ENCODE measurements at regions not wholly inside any gene's neighbourhood (a gene's known extent, or its start where the extent isn't known, plus 50 kb on each side); places are given as distances from the start of the nearest gene placed in this dataset.

DNA sequence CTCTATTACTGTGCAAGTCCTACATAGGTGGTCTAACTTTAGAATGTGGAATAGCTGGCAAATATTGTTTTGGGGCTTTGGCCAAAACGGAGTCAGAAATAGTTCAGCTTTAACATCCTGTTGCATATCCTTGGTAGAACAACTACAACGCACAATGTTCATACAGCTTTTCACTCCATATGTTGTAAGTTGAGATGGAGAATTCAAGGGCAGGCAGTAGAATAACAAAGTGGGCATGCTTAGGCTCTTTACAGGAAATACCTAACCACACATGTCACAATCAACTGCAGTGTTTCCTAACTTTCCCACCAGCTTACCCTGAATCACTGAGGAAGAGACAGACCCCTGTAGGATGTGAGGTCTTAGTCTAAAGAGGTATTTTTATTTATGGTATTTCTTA is 122.3 kb downstream of the PPP1R3A start:
- TF ChIP-seq, protein P1, sequence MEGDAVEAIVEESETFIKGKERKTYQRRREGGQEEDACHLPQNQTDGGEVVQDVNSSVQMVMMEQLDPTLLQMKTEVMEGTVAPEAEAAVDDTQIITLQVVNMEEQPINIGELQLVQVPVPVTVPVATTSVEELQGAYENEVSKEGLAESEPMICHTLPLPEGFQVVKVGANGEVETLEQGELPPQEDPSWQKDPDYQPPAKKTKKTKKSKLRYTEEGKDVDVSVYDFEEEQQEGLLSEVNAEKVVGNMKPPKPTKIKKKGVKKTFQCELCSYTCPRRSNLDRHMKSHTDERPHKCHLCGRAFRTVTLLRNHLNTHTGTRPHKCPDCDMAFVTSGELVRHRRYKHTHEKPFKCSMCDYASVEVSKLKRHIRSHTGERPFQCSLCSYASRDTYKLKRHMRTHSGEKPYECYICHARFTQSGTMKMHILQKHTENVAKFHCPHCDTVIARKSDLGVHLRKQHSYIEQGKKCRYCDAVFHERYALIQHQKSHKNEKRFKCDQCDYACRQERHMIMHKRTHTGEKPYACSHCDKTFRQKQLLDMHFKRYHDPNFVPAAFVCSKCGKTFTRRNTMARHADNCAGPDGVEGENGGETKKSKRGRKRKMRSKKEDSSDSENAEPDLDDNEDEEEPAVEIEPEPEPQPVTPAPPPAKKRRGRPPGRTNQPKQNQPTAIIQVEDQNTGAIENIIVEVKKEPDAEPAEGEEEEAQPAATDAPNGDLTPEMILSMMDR (IDR thresholded peaks at IDR 0.05) = no peak
- no peak for TF ChIP-seq EZH2 (IDR thresholded peaks at IDR 0.05)
